ENCODE measurements at regions not wholly inside any gene's neighbourhood (a gene's known extent, or its start where the extent isn't known, plus 50 kb on each side); places are given as distances from the start of the nearest gene placed in this dataset.
"Not testable (repeated sequence)": the region's sequence is repeated elsewhere in the genome, so short reads cannot be mapped to it uniquely, and the experiment has no call there.

DNA sequence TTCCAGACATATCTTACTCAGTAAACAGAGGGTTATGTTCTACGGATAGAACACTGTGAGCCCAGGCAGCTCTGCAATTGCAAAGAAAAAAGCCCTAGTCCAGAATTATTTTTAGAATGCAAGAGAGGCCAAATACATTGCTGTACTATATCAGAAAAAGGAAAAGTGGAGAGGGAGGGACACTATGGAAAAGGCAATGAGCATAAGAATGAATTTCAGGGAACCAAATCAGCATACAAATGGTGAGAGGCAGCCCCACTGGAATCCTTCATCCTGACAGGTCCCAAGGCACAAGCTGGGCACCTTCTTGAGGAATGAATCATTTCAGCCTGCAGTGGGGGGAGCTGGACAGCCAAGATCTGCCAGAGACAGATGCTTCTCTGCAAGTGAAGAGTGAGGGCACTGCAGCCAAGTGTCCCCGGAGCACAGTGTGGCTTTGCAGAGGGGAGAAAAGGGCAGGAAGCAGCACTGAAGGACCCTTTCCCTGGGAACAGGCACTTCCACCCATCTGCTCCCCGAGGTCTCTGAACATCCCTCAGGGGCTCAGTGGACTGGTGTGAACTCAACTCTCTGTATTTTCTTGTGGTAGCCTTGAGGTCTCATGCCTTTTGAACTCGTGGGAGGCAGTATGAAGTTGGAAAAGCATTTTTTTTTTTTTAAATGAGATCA is 115.6 kb downstream of the XCL2 start:
- H3K4me3 ChIP-seq (ENCODE audit: low read depth, low read length) = no peak overlapping the region
- no peak for DNase-seq (ENCODE audit: low read depth)

DNA sequence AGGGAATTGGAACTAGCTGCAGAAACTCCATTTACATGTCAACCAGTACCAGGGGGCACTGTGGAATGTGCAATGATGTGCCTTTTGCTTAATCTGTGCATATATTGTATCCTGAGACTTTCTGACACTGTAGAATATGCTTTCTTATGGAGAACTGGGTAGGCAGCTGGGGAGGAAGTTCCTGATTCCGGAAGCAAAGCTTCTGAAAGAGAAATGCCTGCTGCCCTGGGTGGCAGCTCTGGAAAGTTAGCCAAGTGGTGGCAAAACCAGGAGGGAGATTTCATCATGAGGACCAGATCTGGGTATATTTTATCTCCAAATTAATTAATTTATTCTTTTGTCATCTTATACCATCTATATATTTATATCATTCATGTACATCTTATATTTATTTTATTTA is 116.7 kb downstream of the XCL2 start:
- H3K4me3 ChIP-seq (ENCODE audit: low read depth, low read length) = no peak overlapping the region
- DNase-seq (ENCODE audit: low read depth) = no peak

DNA sequence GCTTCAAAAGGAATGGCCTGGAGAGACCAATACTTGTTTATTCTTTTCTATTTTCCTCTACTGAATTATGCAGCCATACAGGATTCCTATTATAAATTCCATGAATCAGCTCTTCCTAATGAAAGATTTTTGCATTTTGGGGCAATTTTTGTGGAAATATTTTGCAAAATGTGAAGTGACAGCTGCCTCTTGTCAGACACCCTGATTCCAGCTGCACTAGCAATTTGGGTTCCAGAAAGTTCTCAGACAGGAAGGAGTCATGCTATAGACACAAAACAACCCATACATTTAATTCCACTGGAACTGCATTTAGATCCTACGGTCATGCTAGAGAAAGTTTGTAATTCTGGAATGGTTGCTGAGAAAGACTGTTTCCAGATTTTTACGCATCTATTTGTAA is 119.5 kb downstream of the XCL2 start:
- no peak overlapping the region for H3K4me3 ChIP-seq (ENCODE audit: low read depth, low read length)
- no peak for DNase-seq (ENCODE audit: low read depth)

DNA sequence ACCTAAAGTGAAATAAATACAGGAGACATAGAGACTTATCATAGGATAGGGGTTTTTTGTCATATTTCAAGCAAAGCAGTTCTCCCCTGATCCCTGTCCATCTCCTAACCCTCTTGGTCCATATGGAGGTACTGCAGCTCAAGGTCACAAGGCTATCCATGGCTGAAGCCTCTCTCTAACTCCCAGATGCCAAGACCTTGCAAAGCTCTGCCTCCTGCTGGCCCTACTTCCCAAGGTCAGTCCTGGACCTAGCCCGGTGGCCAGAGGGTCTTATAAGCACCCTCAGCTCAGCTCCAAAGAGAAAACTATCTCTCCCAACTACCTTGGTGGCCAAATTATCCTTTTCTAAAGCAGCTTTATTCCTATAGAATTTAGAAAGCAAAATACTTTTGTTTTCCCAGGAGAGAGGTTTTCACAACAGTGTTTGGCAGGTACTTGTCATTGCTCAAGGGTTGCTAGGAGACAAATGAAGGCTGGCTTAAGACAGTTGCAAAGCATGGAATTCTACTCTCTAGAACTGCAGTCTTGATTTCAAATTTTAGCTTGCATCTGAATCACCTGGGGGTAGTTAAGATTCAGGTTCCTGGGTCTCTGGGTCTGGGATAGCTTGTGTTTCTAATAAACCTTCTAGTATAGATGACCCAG is 121.5 kb downstream of the XCL2 start:
- H3K4me3 ChIP-seq (ENCODE audit: low read depth, low read length) = no peak overlapping the region
- DNase-seq (ENCODE audit: low read depth) = no peak

DNA sequence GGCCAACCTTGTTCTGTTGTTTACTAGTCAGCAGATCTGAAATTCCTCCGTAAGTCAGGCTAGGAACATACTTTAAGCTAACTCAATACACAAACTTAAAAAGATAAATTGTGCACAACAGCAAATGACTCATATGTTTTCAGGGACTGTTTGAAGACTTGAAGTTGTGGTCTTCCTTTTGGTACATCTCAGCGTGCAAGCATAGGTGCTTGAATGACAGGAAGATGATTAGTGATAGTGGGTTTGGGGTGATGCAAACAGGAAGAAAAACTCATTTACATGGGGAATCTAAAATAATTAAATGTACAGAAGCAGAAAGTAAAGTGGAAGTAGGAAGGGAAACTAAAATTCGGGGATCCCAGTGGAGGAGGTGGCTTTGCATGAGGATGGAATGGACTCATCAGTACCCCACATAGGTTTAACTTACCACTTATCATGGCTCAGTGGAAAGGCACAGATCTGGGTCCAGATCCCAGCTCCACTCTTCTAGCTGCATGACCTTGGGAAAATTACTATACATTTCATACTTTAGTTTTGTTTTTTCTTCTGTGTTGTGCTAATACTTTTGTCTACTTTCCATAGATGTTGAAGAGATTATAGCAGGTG is 122.3 kb downstream of the XCL2 start:
- no peak overlapping the region for H3K4me3 ChIP-seq (ENCODE audit: low read depth, low read length)

DNA sequence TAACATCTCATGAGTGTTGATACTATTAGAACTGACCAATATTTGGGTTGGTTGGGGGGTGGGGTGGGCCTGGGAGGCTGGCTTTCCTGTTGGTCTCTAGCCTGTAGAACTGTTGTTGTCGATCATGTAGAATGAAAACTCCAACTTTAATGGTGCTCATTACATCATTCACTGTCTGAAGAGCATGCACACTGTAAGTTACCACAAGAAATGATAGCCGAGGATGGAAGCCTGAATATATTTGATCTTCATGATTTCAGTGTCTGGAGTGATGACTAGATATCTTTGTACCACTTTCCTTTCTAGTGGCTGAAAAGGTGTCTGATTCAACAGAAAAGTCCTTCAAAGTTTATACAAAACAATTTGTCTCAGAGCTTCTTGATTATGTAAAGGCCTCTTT is 123.6 kb downstream of the XCL2 start:
- no peak for DNase-seq (ENCODE audit: low read depth)
- H3K4me3 ChIP-seq (ENCODE audit: low read depth, low read length) = no peak overlapping the region

More for the DNA sequence above, 122.3 kb downstream of the XCL2 start:
- DNase-seq (ENCODE audit: low read depth) = no peak

DNA sequence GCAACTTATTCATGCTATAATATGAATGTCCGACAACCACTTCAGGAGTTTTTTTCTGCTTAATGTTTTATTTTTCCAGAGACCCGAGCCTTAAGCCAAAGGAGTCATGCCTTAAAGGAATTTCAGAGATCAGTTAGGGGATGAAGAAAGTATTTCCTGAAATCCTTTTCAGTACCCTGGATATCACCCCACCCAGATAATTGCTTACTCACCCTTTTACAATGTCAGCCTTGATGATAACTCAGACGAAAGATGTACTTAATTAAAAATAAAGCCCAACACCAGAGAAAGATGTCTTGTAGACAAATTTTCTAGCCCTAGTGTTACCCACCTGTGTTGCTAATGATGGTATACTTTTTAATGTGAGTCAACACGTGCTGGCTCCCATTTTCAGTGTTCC is 124.1 kb downstream of the XCL2 start:
- DNase-seq (ENCODE audit: low read depth) = no peak
- H3K4me3 ChIP-seq (ENCODE audit: low read depth, low read length) = no peak overlapping the region

DNA sequence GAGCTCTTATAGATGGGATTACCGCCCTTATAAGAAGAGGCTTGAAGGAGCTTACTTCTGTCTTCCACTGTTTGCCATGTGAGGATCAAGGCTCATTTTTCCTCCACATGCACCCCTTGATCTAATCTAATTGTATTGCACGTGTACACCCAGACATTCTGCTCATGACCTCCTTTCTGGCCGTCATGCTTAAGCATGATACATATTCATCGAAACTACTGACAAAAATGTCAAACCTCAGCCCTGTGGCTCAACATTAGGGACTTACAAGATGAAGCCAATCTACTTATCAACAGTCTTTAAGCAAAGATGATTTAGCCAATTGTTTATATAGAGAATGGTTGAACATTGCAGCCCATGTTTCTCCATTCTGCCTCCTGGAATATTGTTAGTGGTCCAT is 127.6 kb downstream of the XCL2 start:
- no peak overlapping the region for H3K4me3 ChIP-seq (ENCODE audit: low read depth, low read length)

DNA sequence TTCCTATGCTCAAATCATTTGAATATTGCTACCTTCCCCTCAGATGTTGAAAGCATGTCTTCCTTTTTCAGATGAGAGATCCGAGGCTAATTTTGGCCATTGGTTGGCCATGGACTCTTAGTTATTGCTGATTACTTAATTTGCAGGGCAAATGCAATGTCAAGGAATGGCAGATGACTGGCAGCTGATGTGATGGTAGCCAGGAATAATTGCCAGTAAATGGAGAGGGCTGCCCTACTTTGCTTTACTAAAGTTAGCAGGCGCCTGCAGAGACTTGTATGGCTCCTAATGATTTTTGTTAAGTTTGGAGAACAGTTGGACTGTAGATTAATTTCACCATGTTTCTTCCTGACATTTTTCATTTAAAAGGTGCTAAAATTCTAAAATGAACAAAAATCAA is 128.9 kb downstream of the XCL2 start:
- no peak for DNase-seq (ENCODE audit: low read depth)

More for the DNA sequence above, 127.6 kb downstream of the XCL2 start:
- no peak for DNase-seq (ENCODE audit: low read depth)

DNA sequence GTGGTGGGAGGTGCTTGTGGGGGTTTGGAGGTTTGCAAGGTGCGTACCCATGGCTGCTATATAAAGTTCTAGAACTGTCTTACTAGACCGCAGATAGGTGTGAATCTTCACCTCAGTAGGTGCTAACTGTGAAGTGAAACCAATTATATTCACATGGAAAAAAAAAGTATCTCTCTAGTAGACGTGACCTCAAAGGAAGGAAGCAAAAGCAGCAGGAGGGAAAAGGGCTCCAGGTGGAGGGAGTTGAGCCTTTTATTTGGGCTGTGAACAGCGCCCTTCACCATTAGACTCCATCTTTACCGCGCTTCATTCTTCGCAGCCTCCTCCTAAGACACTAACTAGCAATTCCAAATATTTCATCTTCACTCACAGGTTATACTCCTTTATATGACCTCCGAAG is 129.8 kb downstream of the TBX19 start:
- no peak overlapping the region for H3K4me3 ChIP-seq (ENCODE audit: low read depth, low read length)
- no peak for DNase-seq (ENCODE audit: low read depth)

More for the DNA sequence above, 128.9 kb downstream of the XCL2 start:
- H3K4me3 ChIP-seq (ENCODE audit: low read depth, low read length) = no peak overlapping the region

DNA sequence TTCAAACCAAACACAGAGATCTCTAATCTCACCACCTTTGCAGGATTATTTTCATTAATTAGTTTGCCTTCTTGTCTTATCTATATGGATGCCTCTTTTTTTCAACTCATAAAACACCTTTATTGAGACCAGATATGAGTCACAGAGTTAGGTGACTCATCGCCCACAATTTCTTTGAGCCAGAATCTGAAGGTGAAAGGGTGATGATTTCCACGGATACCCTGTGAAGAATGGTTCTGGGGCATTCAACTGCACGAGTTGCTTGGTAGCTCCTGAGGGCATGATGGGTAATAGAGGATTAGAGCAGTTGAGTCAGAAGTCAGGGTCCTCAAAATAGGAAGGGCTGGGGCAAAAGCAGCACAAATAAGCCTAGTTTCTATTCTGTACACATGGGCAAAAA is 128.2 kb downstream of the TBX19 start:
- H3K4me3 ChIP-seq (ENCODE audit: low read depth, low read length) = no peak overlapping the region
- no peak for DNase-seq (ENCODE audit: low read depth)

DNA sequence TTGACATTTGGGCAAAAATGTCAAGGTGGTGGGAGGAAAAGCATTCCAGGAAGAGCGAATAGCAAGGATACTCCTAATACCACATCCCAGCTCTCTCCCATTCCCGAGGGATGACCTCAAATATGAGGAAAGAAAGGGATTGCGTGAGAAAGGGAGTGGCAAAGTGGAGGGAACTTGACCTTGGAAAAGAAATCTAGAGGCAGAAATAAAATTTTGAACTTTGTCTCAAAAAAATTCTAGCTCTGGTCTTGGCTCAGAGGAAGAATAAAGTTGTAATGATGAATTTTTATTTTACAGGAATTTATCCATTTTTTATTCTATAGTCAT is 127.8 kb downstream of the TBX19 start:
- no peak for DNase-seq (ENCODE audit: low read depth)

DNA sequence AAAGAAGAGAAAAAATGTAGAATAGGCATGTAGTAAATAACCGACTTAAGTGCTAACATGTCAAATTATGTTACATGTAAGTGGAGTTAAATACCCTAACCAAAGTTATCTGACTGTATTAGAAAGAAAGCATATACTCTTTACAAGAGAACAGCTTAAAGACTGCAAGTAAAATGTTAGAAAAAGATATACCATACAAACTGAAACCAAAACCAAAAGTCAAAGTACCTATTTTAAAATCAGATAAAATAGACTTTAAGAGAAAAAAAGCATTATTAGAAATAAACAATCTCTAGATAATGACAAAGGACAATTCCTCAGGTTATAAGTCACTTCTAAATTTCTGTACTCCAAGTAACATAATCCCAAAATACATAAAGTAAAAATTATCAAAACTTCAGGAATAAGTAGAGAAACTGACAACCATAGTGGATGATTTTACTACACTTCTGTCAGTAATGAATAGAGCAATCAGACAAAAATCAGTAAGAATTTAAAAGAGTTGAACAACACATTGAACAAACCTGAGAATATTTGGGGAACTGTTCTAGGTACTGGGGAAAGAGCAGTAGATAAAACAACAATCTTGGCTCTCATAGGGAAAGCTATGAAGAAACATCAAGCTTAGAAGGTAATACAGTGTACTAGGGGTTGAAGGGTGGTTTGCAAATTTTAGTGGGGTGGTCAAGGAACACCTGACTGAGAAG is 127.3 kb downstream of the TBX19 start:
- no peak for DNase-seq (ENCODE audit: low read depth)

More for the DNA sequence above, 127.8 kb downstream of the TBX19 start:
- no peak overlapping the region for H3K4me3 ChIP-seq (ENCODE audit: low read depth, low read length)

DNA sequence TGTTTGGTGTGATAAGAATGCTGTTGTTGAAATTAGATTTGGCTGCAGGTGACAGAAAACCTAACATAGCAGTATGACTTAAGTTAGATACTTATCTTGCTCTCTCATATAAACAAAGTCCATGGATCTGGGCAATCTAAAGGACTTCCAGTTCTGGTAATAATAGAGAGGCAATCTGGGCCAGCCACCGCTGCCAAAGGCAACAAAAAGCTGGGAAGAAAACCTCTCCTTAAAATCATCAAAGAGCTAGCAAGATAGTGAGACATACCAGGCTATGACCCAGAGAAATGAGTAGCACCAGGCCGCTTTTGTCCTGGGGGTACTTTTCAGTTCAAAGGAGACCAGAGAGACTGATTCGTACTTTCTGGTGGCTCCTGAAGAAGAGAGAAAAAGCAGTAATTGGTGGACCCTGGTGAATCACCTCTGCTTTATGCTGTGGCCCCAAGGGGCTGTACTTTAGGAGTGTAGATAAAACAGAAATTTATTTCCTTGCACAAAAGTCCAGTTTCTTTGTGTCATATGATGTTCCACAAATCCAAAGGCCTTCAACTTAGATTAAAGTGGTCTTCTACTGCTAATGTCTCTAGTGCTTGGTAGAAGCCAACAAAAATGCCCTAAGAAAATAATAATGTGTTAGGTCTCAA is 125.4 kb downstream of the TBX19 start:
- no peak for DNase-seq (ENCODE audit: low read depth)

More for the DNA sequence above, 127.3 kb downstream of the TBX19 start:
- no peak overlapping the region for H3K4me3 ChIP-seq (ENCODE audit: low read depth, low read length)

DNA sequence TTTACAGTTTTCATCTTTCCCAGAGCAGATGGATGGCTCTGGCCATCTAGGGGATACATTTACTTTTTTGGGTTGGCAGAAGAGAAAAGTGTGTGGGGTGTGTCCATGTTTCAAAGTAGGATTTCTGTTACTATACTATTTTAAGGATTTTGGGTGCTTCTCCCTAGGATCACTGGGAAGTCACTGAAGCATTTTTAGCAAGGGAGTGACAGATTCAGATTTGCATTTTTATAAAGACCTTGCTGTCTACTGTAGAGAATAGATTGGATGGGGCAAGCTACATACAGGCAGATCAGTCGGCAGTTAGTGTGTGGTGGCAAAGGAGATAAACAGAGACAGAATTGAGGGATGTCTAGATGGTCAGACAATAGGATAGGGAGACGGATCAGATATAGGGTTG is 122.5 kb downstream of the TBX19 start:
- no peak for DNase-seq (ENCODE audit: low read depth)
- H3K4me3 ChIP-seq (ENCODE audit: low read depth, low read length) = no peak overlapping the region

More for the DNA sequence above, 125.4 kb downstream of the TBX19 start:
- no peak overlapping the region for H3K4me3 ChIP-seq (ENCODE audit: low read depth, low read length)

DNA sequence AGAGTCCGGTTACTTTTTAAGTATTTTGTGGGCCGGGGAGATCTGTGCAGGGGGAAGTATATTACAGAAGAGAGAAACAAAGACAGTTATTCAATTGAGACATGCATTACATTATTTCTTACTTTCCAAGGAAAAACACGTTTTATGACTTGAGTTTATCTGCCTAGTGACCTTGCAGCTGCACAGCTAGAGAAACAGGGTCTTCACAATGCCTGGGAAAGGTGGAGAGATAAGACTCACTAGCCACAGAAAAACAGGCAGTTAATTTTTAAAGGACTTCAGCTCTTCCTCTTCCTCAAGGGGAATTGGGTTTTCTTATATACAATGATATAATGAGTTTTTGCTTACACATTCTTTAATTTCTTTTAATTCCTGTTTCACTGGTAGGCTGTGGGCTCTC is 121.8 kb downstream of the TBX19 start:
- H3K4me3 ChIP-seq (ENCODE audit: low read depth, low read length); DNase-seq (ENCODE audit: low read depth): not testable (repeated sequence)

DNA sequence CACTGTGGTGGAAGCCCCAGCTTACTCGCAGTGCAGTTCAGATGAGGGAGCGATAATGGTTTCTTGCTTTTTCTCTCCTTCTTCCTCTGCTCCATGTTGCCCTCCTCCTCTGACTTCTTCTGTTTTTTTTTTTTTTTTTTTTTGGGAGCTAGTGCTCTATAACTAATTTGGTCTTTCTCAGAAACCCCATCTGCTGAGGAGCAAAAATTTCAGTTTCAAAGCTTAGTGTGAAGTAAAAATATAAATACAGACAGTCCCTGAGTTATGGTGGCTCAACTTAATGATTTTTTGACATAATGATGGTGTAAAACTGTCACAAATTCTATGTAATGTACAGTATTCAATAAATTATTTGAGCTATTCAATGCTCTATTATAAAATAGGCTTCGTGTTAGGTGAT is 120.7 kb downstream of the TBX19 start:
- DNase-seq (ENCODE audit: low read depth) = no peak

DNA sequence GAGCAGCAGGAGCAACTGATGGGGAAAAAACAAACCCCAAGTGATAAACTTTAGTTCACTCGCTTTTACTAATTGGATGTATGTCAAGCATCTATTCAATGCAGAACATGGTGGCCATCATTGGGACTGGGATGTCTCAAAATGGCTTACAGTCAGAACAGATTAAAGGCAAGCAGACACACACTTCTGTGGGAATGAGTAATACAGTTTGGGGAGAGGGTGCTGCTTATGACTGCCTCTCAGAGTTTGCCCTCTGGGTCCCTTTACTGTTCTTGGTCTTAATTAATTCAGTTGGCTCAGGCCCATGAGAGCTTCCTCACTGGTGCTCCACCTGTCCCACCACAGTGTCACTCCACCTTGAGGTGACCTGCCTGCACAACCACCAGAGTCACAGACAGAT is 119.5 kb downstream of the TBX19 start:
- no peak overlapping the region for H3K4me3 ChIP-seq (ENCODE audit: low read depth, low read length)
- DNase-seq (ENCODE audit: low read depth) = no peak

More for the DNA sequence above, 120.7 kb downstream of the TBX19 start:
- no peak overlapping the region for H3K4me3 ChIP-seq (ENCODE audit: low read depth, low read length)

DNA sequence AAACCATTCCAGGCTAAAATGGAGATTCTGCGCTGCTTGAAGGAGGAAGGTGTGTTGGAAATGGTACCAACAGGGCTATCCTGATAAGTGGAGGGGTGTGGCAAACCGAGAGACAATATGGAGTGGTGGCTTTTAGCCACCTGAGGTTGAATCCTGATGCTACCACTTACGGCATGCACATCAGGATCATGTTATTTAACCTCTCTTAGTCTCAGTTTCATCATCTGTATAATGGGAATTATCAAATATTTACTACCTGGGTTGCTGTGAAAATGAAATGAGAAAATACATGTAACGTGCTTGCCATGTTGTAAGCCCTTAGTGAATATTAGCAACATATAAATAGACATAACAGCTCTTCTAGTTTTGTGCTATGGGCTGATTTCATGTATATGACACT is 117.1 kb downstream of the TBX19 start:
- no peak overlapping the region for H3K4me3 ChIP-seq (ENCODE audit: low read depth, low read length)

More for the DNA sequence above, 117.1 kb downstream of the TBX19 start:
- DNase-seq (ENCODE audit: low read depth) = no peak
